Right atrium auricular region (tissue), 2 donors: ENCODE measurements at regions not wholly inside any gene's neighbourhood (a gene's known extent, or its start where the extent isn't known, plus 50 kb on each side); places are given as distances from the start of the nearest gene placed in this dataset.

Source experiments
- DNase-seq: peaks from one replicate; pipeline ENCODE4 v3.0.0-alpha.2; 2019; ENCODE audit warnings: low spot score
- H3K27ac ChIP-seq, 2 donors: fragments of 200-600 bp; sonication (generic); 1 replicate in 1 of 2; 2 replicates in 1 of 2; pipeline ENCODE4 v1.5.1; 2016 to 2019
- H3K27me3 ChIP-seq, 2 donors: fragments of 200-600 bp; sonication (generic); one replicate each; pipeline versions ENCODE4 v1.5.1 to v1.6.0; 2017 to 2019
- H3K36me3 ChIP-seq: fragments of 200-600 bp; sonication (generic); one replicate; pipeline ENCODE4 v1.5.1; 2016
- H3K4me1 ChIP-seq, 2 donors: fragments of 200-600 bp; sonication (generic); one replicate each; pipeline versions ENCODE4 v1.5.1 to v1.6.0; 2017 to 2019
- H3K4me3 ChIP-seq, 2 donors: fragments of 200-600 bp; sonication (generic); 1 replicate in 1 of 2; 2 replicates in 1 of 2; pipeline ENCODE4 v1.5.1; 2017 to 2019; ENCODE audit warnings: mild to moderate bottlenecking in 1 of 2, moderate library complexity in 1 of 2
- H3K9me3 ChIP-seq, 2 donors: fragments of 200-600 bp; sonication (generic); one replicate each; pipeline ENCODE4 v1.5.1; 2019
- CTCF ChIP-seq, 2 donors: fragments of 200-600 bp; sonication (generic); IDR thresholded peaks; one replicate each; pipeline ENCODE4 v1.5.1; 2019; ENCODE audit warnings: antibody characterized with exemption in 2 of 2

DNA sequence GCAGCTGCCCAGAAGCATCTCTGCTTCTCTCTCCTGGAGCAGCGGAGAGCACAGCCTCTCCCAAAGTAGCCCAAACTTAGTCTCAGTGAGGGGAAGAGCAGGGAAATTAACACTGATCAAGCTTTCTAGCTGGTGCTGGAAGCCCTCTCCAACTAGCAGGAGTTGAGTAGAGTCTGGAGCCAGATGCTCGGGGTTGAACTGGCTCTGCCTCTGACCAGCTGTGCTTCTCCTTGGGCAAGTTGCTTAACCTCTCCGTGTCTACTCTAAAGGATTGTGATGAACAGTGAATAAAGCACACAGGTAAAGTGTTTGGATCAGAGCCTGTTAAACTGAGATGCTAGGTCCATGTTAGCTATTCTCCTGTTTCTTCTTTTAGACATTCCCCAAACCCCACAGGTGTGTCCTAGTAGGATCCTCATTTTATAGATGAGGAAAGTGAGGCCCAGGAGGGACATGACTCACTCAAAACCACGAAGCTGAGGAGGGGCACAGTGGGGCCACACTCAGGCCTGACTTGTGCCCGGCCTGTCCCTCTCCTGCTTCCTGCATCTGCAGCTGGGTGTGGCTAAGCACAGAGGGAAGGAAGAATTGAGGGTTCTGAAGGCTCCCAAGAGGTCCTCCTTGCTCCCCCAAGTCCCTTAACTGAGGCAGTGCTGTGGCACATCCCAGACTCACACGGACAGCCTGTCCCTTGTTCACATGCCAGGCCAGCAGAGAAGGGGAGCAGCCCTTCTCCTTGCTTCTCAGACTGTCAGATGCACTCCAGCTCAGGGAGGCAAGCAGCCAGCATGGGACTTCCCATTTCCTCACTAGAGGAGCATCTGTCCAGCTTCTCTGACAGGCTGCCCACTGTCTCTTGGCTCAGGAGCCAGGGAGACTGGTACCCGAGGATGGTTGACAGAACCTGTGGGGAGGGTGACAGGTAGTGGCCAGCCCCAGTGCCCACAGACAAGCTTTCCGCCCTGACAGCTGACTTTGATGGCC lies 152.0 kb upstream of the IGSF21 start:
- Histone ChIP-seq H3K4me3 (no peak overlapping the region), H3K27ac (no peak overlapping the region), H3K4me1 (no peaks in the 10 kb centered on the region), H3K36me3 (no peaks in the 10 kb centered on the region), H3K27me3 (no peaks in the 10 kb centered on the region), H3K9me3 (no peaks in the 10 kb centered on the region)
- DNase-seq: no peak
- no peak for TF ChIP-seq CTCF (IDR thresholded peaks at IDR 0.05)

- peak; percentile 59 for DNase-seq
- no peaks in the 10 kb centered on the region for H3K27me3 ChIP-seq
- no peak for TF ChIP-seq CTCF (IDR thresholded peaks at IDR 0.05)
- H3K9me3 ChIP-seq: no peaks in the 10 kb centered on the region
- no peaks in the 10 kb centered on the region for H3K4me1 ChIP-seq
- no peak overlapping the region for H3K4me3 ChIP-seq
- H3K27ac ChIP-seq: no peak overlapping the region
- H3K36me3 ChIP-seq: no peaks in the 10 kb centered on the region
Measured at GRCh38 chr1:17957588-17958267, 149.9 kb upstream of the IGSF21 start.

DNA sequence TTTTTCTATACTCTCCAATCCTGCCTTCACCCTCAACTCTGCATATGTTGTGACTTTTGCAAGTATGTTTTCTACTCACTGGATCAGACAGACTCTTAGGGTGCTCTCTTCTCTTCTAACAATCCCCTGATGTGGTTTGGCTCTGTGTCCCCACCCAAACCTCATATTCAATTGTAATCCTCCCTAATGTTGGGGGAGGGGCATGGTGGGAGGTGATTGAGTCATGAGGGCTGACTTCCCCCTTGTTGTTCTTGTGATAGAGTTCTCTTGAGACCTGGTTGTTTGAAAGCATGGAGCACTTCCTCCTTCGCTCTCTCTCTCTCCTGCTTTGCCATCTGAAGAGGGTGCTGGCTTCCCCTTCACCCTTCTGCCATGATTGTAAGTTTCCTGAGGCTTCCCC lies 148.9 kb upstream of the IGSF21 start:
- DNase-seq: no peak
- no peak for TF ChIP-seq CTCF (IDR thresholded peaks at IDR 0.05)
- H3K9me3 ChIP-seq: no peaks in the 10 kb centered on the region
- H3K27ac ChIP-seq: no peak overlapping the region
- no peaks in the 10 kb centered on the region for H3K36me3 ChIP-seq
- H3K4me1 ChIP-seq: no peaks in the 10 kb centered on the region
- H3K27me3 ChIP-seq: no peaks in the 10 kb centered on the region
- no peak overlapping the region for H3K4me3 ChIP-seq

GRCh38 chr1:17963513-17963912 lies 144.1 kb upstream of the IGSF21 start:
- Histone ChIP-seq H3K27ac (no peak overlapping the region), H3K9me3 (no peaks in the 10 kb centered on the region), H3K4me3 (no peak overlapping the region), H3K27me3 (no peaks in the 10 kb centered on the region), H3K36me3 (no peaks in the 10 kb centered on the region), H3K4me1 (no peaks in the 10 kb centered on the region)
- no peak for TF ChIP-seq CTCF (IDR thresholded peaks at IDR 0.05)
- no peak for DNase-seq

DNA sequence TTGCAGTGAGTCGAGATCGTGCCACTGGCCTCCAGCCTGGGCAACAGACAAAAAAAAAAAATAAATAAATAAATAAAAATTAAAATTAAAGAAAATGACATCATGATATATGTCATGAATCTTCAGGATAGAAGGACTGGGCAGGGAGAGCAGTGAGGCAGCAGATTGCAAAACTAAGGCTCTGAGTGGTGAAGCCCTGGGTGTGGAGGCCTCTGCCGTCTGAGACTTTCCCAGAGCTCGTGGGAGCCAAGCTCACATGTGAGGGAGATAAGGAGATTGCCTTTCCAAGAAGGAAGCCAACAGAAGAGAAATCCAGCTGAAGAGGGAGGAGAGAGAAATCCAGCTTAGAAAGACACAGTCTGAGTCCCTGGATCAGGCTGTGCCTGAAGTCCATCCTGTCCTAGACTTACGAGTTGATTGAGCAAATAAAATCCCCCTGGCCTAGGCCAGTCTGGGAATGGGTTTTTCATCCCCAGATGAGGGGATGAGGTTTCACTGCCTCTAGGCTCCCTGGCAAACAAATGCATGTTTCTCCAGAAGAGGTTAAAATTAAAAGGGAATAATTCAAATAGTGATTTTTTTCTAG lies 142.0 kb upstream of the IGSF21 start:
- no peaks in the 10 kb centered on the region for H3K27me3 ChIP-seq
- no peaks in the 10 kb centered on the region for H3K36me3 ChIP-seq
- H3K4me1 ChIP-seq: no peaks in the 10 kb centered on the region
- TF ChIP-seq CTCF (IDR thresholded peaks at IDR 0.05): no peak
- no peak overlapping the region for H3K4me3 ChIP-seq
- no peak overlapping the region for H3K27ac ChIP-seq
- DNase-seq: no peak
- H3K9me3 ChIP-seq: no peaks in the 10 kb centered on the region
